ENCODE measurements at regions not wholly inside any gene's neighbourhood (a gene's known extent, or its start where the extent isn't known, plus 50 kb on each side); places are given as distances from the start of the nearest gene placed in this dataset.
"Not testable (repeated sequence)": the region's sequence is repeated elsewhere in the genome, so short reads cannot be mapped to it uniquely, and the experiment has no call there.

- Histone ChIP-seq H3K4me1 (ENCODE audit: control insufficient read depth, extremely low read depth, insufficient read depth, low read length) (no peaks in the 10 kb centered on the region), H3K4me3 (ENCODE audit: control insufficient read depth in 2 of 3, extremely low read depth in 1 of 3, insufficient read depth in 2 of 3, low read depth in 1 of 3, low read length in 3 of 3) (no peak overlapping the region), H3K27me3 (ENCODE audit: control insufficient read depth, extremely low read depth, insufficient read depth, low read length) (no peaks in the 10 kb centered on the region), H3K9me3 (ENCODE audit: control insufficient read depth, low read depth, low read length) (no peaks in the 10 kb centered on the region), H3K36me3 (ENCODE audit: control insufficient read depth in 2 of 2, extremely low read depth in 1 of 2, insufficient read depth in 2 of 2, low read length in 2 of 2) (no peaks in the 10 kb centered on the region), H3K27ac (ENCODE audit: control insufficient read depth, insufficient read depth, low read length) (no peak overlapping the region), H3K4me2 (ENCODE audit: control insufficient read depth, extremely low read depth, insufficient read depth, low read depth, low read length) (no peak overlapping the region), H3K9me1 (ENCODE audit: control insufficient read depth, extremely low read depth, insufficient read depth, low read length) (no peaks in the 10 kb centered on the region), H4K20me1 (ENCODE audit: control insufficient read depth, extremely low read depth, insufficient read depth, low read length) (no peaks in the 10 kb centered on the region), H3K79me2 (ENCODE audit: control insufficient read depth, insufficient read depth, low read length) (no peaks in the 10 kb centered on the region), H3K9ac (ENCODE audit: control insufficient read depth, extremely low read depth, insufficient read depth, low read length) (no peak overlapping the region), H2AFZ (ENCODE audit: control insufficient read depth, low read length) (no peak overlapping the region)
- dilution Hi-C loops (cut with MboI; ENCODE audit: extremely low pct_ligation_motif_present, low sequenced_read_pairs): no loop called here
- no peak for DNase-seq (ENCODE audit: low read depth, low spot score)
- TF ChIP-seq EZH2 (IDR thresholded peaks at IDR 0.05; ENCODE audit: low read length) (no peak), CTCF (optimal IDR thresholded peaks at IDR 0.05 in 1 of 3, IDR thresholded peaks at IDR 0.05 in 1 of 3, conservative IDR thresholded peaks at IDR 0.05 in 1 of 3; ENCODE audit: extremely low read depth in 1 of 3, insufficient read depth in 2 of 3, low read length in 3 of 3) (no peak)
- no peak for FAIRE-seq
Observed at GRCh38 chr5:9765419-9766140, 135.4 kb upstream of the TAS2R1 start.

GRCh38 chr5:9761706-9762105 lies 131.6 kb upstream of the TAS2R1 start:
- dilution Hi-C loops (cut with MboI; ENCODE audit: extremely low pct_ligation_motif_present, low sequenced_read_pairs): no loop called here
- H4K20me1 ChIP-seq (ENCODE audit: control insufficient read depth, extremely low read depth, insufficient read depth, low read length): no peaks in the 10 kb centered on the region
- H2AFZ ChIP-seq (ENCODE audit: control insufficient read depth, low read length): no peak overlapping the region
- no peak overlapping the region for H3K9ac ChIP-seq (ENCODE audit: control insufficient read depth, extremely low read depth, insufficient read depth, low read length)
- H3K9me1 ChIP-seq (ENCODE audit: control insufficient read depth, extremely low read depth, insufficient read depth, low read length): no peaks in the 10 kb centered on the region
- no peaks in the 10 kb centered on the region for H3K9me3 ChIP-seq (ENCODE audit: control insufficient read depth, low read depth, low read length)
- no peak for TF ChIP-seq CTCF (optimal IDR thresholded peaks at IDR 0.05 in 1 of 3, IDR thresholded peaks at IDR 0.05 in 1 of 3, conservative IDR thresholded peaks at IDR 0.05 in 1 of 3; ENCODE audit: extremely low read depth in 1 of 3, insufficient read depth in 2 of 3, low read length in 3 of 3)
- no peak for TF ChIP-seq EZH2 (IDR thresholded peaks at IDR 0.05; ENCODE audit: low read length)
- FAIRE-seq: no peak
- H3K4me2 ChIP-seq (ENCODE audit: control insufficient read depth, extremely low read depth, insufficient read depth, low read depth, low read length): no peak overlapping the region
- DNase-seq (ENCODE audit: low read depth, low spot score): no peak
- H3K36me3 ChIP-seq (ENCODE audit: control insufficient read depth in 2 of 2, extremely low read depth in 1 of 2, insufficient read depth in 2 of 2, low read length in 2 of 2): no peaks in the 10 kb centered on the region
- H3K27ac ChIP-seq (ENCODE audit: control insufficient read depth, insufficient read depth, low read length): no peak overlapping the region
- H3K4me3 ChIP-seq (ENCODE audit: control insufficient read depth in 2 of 3, extremely low read depth in 1 of 3, insufficient read depth in 2 of 3, low read depth in 1 of 3, low read length in 3 of 3): no peak overlapping the region
- H3K4me1 ChIP-seq (ENCODE audit: control insufficient read depth, extremely low read depth, insufficient read depth, low read length): no peaks in the 10 kb centered on the region
- H3K27me3 ChIP-seq (ENCODE audit: control insufficient read depth, extremely low read depth, insufficient read depth, low read length): no peaks in the 10 kb centered on the region
- H3K79me2 ChIP-seq (ENCODE audit: control insufficient read depth, insufficient read depth, low read length): no peaks in the 10 kb centered on the region

GRCh38 chr5:9752670-9753069 lies 122.5 kb upstream of the TAS2R1 start:
- H3K27ac ChIP-seq (ENCODE audit: control insufficient read depth, insufficient read depth, low read length); dilution Hi-C loops (cut with MboI; ENCODE audit: extremely low pct_ligation_motif_present, low sequenced_read_pairs); H3K4me1 ChIP-seq (ENCODE audit: control insufficient read depth, extremely low read depth, insufficient read depth, low read length); H3K9ac ChIP-seq (ENCODE audit: control insufficient read depth, extremely low read depth, insufficient read depth, low read length); H2AFZ ChIP-seq (ENCODE audit: control insufficient read depth, low read length); H3K9me3 ChIP-seq (ENCODE audit: control insufficient read depth, low read depth, low read length); DNase-seq (ENCODE audit: low read depth, low spot score); H3K4me3 ChIP-seq (ENCODE audit: control insufficient read depth in 2 of 3, extremely low read depth in 1 of 3, insufficient read depth in 2 of 3, low read depth in 1 of 3, low read length in 3 of 3); H3K9me1 ChIP-seq (ENCODE audit: control insufficient read depth, extremely low read depth, insufficient read depth, low read length); FAIRE-seq; H4K20me1 ChIP-seq (ENCODE audit: control insufficient read depth, extremely low read depth, insufficient read depth, low read length); H3K36me3 ChIP-seq (ENCODE audit: control insufficient read depth in 2 of 2, extremely low read depth in 1 of 2, insufficient read depth in 2 of 2, low read length in 2 of 2); H3K79me2 ChIP-seq (ENCODE audit: control insufficient read depth, insufficient read depth, low read length); H3K4me2 ChIP-seq (ENCODE audit: control insufficient read depth, extremely low read depth, insufficient read depth, low read depth, low read length); H3K27me3 ChIP-seq (ENCODE audit: control insufficient read depth, extremely low read depth, insufficient read depth, low read length): not testable (repeated sequence)
